WTC11 (cell line): ENCODE measurements at regions not wholly inside any gene's neighbourhood (a gene's known extent, or its start where the extent isn't known, plus 50 kb on each side); places are given as distances from the start of the nearest gene placed in this dataset.

Experiments used
- ATF1 ChIP-seq: sonication (generic); formaldehyde crosslinking; IDR thresholded peaks from 2 replicates; pipeline ENCODE4 v1.8.1; 2023; ENCODE audit warnings: mild to moderate bottlenecking, moderate library complexity, missing genetic modification reagents
- EMX1 ChIP-seq: fragments of 250-450 bp; sonication (Bioruptor Pico); IDR thresholded peaks from 2 replicates; pipeline ENCODE4 v1.8.0; 2021; ENCODE audit warnings: mild to moderate bottlenecking
- GRHL2 ChIP-seq: fragments of 250-450 bp; sonication (Bioruptor Pico); IDR thresholded peaks from 2 replicates; pipeline ENCODE4 v1.8.0; 2022; ENCODE audit warnings: mild to moderate bottlenecking, moderate library complexity; ENCODE audit not compliant: insufficient replicate concordance, severe bottlenecking
- JUN ChIP-seq: sonication (generic); formaldehyde crosslinking; IDR thresholded peaks from 2 replicates; pipeline ENCODE4 v1.8.0; 2023; ENCODE audit warnings: mild to moderate bottlenecking, missing genetic modification reagents
- KAT7 ChIP-seq: sonication (generic); formaldehyde crosslinking; IDR thresholded peaks from 2 replicates; pipeline ENCODE4 v1.8.1; 2023; ENCODE audit warnings: missing genetic modification reagents, mild to moderate bottlenecking, borderline replicate concordance
- SP1 ChIP-seq: sonication (generic); formaldehyde crosslinking; conservative IDR thresholded peaks from 2 replicates; pipeline ENCODE4 v1.8.1; 2022; ENCODE audit warnings: missing genetic modification reagents
- TF ChIP-seq, protein P1 (sequence below): fragments of 200-600 bp; IDR thresholded peaks from 2 replicates; pipeline ENCODE4 v1.8.0; 2022; ENCODE audit warnings: antibody characterized with exemption
- TF ChIP-seq, protein P2 (sequence below): sonication (generic); formaldehyde crosslinking; IDR thresholded peaks from 2 replicates; pipeline ENCODE4 v1.8.1; 2022; ENCODE audit warnings: low read depth, missing genetic modification reagents, borderline replicate concordance
- TF ChIP-seq, protein P3 (sequence below): sonication (generic); formaldehyde crosslinking; IDR thresholded peaks from 2 replicates; pipeline ENCODE4 v1.8.0; 2023; ENCODE audit warnings: missing genetic modification reagents, mild to moderate bottlenecking, borderline replicate concordance
- TF ChIP-seq, protein P4 (sequence below): sonication (generic); formaldehyde crosslinking; conservative IDR thresholded peaks from 2 replicates; pipeline ENCODE4 v1.8.1; 2022; ENCODE audit warnings: mild to moderate bottlenecking, missing genetic modification reagents
- TF ChIP-seq, protein P5 (sequence below): sonication (generic); formaldehyde crosslinking; IDR thresholded peaks from 2 replicates; pipeline ENCODE4 v1.8.1; 2023; ENCODE audit warnings: mild to moderate bottlenecking, missing genetic modification reagents, moderate library complexity
- TF ChIP-seq, protein P6 (sequence below): fragments of 250-450 bp; sonication (Bioruptor Pico); conservative IDR thresholded peaks from 2 replicates; pipeline ENCODE4 v1.9.0; 2021; ENCODE audit warnings: mild to moderate bottlenecking
- TF ChIP-seq, protein P7 (sequence below): sonication (generic); formaldehyde crosslinking; IDR thresholded peaks from 2 replicates; pipeline ENCODE4 v1.8.0; 2022; ENCODE audit warnings: mild to moderate bottlenecking, missing genetic modification reagents
- TF ChIP-seq, protein P8 (sequence below): sonication (generic); formaldehyde crosslinking; IDR thresholded peaks from 2 replicates; pipeline ENCODE4 v1.8.1; 2023; ENCODE audit warnings: mild to moderate bottlenecking, missing genetic modification reagents

DNA sequence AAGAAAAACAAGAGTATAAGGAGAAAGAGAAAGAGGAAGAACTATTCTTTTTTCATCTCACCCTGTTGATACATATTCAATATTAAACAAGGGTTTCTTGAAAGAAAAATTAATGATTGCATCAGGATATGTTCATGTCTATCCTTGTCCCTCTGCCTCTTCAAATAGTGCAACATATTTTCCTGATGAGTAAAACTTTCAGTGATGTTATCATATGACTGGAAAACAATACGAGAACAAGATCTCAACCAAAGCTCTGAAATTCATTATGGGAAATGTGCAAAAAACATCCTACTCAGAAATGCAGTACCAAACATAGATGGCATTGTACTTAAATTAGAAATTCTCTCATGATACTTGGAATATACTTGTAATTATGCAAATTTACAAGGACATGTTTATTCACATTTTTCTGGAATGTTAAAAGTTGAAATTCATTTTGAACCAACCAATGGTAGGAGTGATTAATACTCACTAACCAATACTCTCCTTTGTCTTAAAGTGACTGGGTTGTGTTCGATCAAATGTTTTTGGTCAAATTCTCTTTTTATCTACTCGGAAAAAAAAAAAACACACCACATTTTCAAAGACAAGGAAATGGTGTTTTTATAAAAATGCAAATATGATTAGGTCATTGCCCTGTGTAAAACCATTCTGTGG, 148.9 kb upstream of the GULP1 start:
- TF ChIP-seq, protein P1, sequence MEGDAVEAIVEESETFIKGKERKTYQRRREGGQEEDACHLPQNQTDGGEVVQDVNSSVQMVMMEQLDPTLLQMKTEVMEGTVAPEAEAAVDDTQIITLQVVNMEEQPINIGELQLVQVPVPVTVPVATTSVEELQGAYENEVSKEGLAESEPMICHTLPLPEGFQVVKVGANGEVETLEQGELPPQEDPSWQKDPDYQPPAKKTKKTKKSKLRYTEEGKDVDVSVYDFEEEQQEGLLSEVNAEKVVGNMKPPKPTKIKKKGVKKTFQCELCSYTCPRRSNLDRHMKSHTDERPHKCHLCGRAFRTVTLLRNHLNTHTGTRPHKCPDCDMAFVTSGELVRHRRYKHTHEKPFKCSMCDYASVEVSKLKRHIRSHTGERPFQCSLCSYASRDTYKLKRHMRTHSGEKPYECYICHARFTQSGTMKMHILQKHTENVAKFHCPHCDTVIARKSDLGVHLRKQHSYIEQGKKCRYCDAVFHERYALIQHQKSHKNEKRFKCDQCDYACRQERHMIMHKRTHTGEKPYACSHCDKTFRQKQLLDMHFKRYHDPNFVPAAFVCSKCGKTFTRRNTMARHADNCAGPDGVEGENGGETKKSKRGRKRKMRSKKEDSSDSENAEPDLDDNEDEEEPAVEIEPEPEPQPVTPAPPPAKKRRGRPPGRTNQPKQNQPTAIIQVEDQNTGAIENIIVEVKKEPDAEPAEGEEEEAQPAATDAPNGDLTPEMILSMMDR = no peak
- TF ChIP-seq GRHL2 (CRISPR knock-in tag) = no peak
- TF ChIP-seq, protein P2, sequence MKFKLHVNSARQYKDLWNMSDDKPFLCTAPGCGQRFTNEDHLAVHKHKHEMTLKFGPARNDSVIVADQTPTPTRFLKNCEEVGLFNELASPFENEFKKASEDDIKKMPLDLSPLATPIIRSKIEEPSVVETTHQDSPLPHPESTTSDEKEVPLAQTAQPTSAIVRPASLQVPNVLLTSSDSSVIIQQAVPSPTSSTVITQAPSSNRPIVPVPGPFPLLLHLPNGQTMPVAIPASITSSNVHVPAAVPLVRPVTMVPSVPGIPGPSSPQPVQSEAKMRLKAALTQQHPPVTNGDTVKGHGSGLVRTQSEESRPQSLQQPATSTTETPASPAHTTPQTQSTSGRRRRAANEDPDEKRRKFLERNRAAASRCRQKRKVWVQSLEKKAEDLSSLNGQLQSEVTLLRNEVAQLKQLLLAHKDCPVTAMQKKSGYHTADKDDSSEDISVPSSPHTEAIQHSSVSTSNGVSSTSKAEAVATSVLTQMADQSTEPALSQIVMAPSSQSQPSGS (CRISPR knock-in tag) = no peak
- TF ChIP-seq, protein P3, sequence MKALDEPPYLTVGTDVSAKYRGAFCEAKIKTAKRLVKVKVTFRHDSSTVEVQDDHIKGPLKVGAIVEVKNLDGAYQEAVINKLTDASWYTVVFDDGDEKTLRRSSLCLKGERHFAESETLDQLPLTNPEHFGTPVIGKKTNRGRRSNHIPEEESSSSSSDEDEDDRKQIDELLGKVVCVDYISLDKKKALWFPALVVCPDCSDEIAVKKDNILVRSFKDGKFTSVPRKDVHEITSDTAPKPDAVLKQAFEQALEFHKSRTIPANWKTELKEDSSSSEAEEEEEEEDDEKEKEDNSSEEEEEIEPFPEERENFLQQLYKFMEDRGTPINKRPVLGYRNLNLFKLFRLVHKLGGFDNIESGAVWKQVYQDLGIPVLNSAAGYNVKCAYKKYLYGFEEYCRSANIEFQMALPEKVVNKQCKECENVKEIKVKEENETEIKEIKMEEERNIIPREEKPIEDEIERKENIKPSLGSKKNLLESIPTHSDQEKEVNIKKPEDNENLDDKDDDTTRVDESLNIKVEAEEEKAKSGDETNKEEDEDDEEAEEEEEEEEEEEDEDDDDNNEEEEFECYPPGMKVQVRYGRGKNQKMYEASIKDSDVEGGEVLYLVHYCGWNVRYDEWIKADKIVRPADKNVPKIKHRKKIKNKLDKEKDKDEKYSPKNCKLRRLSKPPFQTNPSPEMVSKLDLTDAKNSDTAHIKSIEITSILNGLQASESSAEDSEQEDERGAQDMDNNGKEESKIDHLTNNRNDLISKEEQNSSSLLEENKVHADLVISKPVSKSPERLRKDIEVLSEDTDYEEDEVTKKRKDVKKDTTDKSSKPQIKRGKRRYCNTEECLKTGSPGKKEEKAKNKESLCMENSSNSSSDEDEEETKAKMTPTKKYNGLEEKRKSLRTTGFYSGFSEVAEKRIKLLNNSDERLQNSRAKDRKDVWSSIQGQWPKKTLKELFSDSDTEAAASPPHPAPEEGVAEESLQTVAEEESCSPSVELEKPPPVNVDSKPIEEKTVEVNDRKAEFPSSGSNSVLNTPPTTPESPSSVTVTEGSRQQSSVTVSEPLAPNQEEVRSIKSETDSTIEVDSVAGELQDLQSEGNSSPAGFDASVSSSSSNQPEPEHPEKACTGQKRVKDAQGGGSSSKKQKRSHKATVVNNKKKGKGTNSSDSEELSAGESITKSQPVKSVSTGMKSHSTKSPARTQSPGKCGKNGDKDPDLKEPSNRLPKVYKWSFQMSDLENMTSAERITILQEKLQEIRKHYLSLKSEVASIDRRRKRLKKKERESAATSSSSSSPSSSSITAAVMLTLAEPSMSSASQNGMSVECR (CRISPR knock-in tag) = no peak
- TF ChIP-seq, protein P4, sequence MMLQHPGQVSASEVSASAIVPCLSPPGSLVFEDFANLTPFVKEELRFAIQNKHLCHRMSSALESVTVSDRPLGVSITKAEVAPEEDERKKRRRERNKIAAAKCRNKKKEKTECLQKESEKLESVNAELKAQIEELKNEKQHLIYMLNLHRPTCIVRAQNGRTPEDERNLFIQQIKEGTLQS = no peak
- TF ChIP-seq, protein P5, sequence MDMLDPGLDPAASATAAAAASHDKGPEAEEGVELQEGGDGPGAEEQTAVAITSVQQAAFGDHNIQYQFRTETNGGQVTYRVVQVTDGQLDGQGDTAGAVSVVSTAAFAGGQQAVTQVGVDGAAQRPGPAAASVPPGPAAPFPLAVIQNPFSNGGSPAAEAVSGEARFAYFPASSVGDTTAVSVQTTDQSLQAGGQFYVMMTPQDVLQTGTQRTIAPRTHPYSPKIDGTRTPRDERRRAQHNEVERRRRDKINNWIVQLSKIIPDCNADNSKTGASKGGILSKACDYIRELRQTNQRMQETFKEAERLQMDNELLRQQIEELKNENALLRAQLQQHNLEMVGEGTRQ (CRISPR knock-in tag) = no peak
- TF ChIP-seq, protein P6, sequence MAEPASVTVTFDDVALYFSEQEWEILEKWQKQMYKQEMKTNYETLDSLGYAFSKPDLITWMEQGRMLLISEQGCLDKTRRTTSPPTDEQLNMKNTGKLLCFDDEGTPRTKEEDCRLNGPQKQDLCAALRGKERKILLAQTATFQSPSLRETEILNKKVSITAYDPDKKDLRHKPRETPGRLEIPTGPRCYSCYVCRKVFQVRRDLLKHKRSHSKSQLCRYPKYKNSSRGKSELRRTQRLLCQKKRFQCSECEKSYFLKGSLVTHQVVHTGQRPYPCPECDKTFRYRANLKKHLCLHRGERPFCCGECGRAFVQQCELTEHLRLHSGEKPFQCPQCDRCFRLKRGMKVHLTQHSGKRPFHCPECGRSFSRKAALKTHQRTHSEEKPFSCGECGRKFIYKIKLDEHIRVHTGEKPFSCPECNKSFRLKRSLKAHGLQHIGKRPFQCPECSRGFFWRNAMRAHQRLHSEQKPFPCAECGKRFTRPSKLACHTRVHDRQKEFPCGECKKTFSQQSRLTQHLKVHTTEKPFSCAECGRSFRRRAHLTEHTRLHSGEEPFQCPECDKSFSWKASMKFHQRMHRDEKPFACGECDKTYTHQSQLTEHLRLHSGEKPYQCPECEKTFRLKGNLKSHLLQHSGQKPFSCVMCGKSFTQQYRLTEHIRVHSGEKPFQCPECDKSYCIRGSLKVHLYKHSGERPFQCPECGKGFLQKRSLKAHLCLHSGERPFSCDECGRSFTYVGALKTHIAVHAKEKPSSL (CRISPR knock-in tag) = no peak
- TF ChIP-seq EMX1 = no peak
- TF ChIP-seq SP1 = no peak
- TF ChIP-seq, protein P7, sequence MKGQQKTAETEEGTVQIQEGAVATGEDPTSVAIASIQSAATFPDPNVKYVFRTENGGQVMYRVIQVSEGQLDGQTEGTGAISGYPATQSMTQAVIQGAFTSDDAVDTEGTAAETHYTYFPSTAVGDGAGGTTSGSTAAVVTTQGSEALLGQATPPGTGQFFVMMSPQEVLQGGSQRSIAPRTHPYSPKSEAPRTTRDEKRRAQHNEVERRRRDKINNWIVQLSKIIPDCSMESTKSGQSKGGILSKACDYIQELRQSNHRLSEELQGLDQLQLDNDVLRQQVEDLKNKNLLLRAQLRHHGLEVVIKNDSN (CRISPR knock-in tag) = no peak
- no peak for TF ChIP-seq KAT7 (CRISPR knock-in tag)
- TF ChIP-seq JUN = no peak
- no peak for TF ChIP-seq ATF1 (CRISPR knock-in tag)
- TF ChIP-seq, protein P8, sequence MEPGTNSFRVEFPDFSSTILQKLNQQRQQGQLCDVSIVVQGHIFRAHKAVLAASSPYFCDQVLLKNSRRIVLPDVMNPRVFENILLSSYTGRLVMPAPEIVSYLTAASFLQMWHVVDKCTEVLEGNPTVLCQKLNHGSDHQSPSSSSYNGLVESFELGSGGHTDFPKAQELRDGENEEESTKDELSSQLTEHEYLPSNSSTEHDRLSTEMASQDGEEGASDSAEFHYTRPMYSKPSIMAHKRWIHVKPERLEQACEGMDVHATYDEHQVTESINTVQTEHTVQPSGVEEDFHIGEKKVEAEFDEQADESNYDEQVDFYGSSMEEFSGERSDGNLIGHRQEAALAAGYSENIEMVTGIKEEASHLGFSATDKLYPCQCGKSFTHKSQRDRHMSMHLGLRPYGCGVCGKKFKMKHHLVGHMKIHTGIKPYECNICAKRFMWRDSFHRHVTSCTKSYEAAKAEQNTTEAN (CRISPR knock-in tag) = no peak
